ENCODE measurements at regions not wholly inside any gene's neighbourhood (a gene's known extent, or its start where the extent isn't known, plus 50 kb on each side); places are given as distances from the start of the nearest gene placed in this dataset.

DNA sequence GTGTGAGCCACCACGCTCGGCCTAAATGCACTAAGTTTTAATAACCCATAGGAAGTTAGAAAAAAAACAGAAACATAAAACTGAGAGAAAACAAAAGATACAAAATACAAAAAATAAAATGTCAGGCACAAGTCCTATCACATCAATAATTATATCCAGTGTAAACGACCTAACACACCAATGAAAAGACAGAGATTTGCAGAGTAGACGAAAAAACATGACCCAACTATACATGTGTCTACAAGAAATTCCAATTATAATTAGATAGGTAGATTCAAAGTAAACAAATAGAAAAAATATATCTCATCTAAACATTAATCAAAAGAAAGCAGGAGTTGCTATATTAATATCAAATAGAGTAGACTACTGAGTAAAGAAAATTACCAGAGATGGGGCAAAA lies 69.4 kb upstream of the NUDT4 start:
- no peak for DNase-seq (ENCODE audit: low read depth, low spot score)
- TF ChIP-seq CTCF (IDR thresholded peaks at IDR 0.05; ENCODE audit: low read depth, low read length) = no peak
- in situ Hi-C loops (cut with HindIII; ENCODE audit: low sequenced_read_pairs) = no loop called here

GRCh38 chr12:93311827-93312226 lies 65.9 kb upstream of the NUDT4 start:
- no peak overlapping the region for H3K4me3 ChIP-seq (ENCODE audit: low read depth, low read length)
- DNase-seq (ENCODE audit: low read depth, low spot score) = no peak
- in situ Hi-C loops (cut with HindIII; ENCODE audit: low sequenced_read_pairs) = no loop called here
- no peak for TF ChIP-seq CTCF (IDR thresholded peaks at IDR 0.05; ENCODE audit: low read depth, low read length)

More for the DNA sequence above, 69.4 kb upstream of the NUDT4 start:
- H3K4me3 ChIP-seq (ENCODE audit: low read depth, low read length) = no peak overlapping the region

DNA sequence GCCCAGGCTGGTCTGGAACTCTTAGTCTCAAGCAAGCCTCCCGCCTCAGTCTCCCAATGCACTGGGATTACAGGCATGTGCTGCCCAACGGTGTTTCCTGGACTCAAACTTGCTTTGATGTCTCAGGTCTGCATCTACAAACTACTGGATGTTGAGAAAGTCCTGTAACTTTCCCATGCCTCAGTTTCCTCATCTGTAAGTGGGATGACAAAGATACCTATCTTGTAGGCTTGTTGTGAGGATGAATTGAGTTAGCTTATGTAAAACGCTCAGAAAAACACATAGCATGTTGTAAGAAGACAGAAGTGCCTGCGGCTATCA lies 63.6 kb upstream of the NUDT4 start:
- in situ Hi-C loops (cut with HindIII; ENCODE audit: low sequenced_read_pairs) = no loop called here
- H3K4me3 ChIP-seq (ENCODE audit: low read depth, low read length) = no peak overlapping the region
- no peak for TF ChIP-seq CTCF (IDR thresholded peaks at IDR 0.05; ENCODE audit: low read depth, low read length)
- no peak for DNase-seq (ENCODE audit: low read depth, low spot score)

GRCh38 chr12:93315385-93315906 lies 62.3 kb upstream of the NUDT4 start:
- in situ Hi-C loops (cut with HindIII; ENCODE audit: low sequenced_read_pairs) = no loop called here
- H3K4me3 ChIP-seq (ENCODE audit: low read depth, low read length) = no peak overlapping the region
- no peak for TF ChIP-seq CTCF (IDR thresholded peaks at IDR 0.05; ENCODE audit: low read depth, low read length)
- no peak for DNase-seq (ENCODE audit: low read depth, low spot score)

DNA sequence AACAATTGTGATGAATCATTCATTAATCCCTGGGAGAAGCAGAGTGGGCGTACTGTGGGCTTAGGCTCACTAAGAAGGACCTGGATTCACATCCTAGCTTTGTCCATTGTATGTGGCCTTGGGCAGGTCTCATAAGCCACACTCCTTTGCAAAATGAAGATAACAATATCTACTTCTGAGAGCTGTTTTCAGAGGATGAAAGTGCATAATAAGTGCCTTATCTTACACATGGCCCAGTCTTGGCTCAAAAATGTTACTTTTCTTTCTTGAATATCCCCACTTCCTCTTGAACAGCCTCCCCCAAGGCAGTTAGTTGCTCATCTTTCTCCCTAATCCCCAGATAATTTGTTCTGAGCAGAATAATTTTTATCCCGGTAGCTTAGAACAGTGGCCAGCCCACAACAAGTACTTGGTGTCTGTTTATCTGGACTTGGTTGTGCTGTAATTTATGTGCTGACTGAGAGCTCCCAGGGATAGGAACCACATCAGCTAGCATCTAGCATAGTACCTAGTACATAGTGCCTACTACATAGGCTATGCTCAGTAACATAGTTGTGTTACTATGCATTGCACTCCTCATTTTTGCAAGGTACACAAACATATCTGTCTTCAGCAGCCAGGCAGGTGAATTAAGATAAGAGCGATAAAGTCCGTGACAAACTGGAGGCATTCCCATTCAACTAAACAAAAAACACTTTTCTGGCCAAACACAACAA lies 61.7 kb upstream of the NUDT4 start:
- in situ Hi-C loops (cut with HindIII; ENCODE audit: low sequenced_read_pairs) = no loop called here
- no peak for TF ChIP-seq CTCF (IDR thresholded peaks at IDR 0.05; ENCODE audit: low read depth, low read length)
- no peak for DNase-seq (ENCODE audit: low read depth, low spot score)
- H3K4me3 ChIP-seq (ENCODE audit: low read depth, low read length) = no peak overlapping the region

DNA sequence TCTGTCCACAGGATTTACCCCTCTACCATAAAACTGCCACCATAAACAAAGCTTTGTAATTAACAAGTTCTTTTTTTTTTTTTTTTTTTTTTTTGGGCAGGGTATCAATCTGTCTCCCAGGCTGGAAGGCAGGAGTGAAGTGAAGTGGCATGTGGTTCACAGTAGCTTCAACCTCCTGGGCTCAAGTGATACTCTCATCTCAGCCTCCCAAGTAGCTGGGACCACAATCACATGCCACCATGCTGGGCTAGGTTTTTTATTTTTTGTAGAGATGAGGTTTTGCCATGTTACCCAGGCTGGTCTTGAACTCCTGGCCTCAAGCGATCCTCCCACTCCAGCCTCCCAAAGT lies 61.1 kb upstream of the NUDT4 start:
- TF ChIP-seq CTCF (IDR thresholded peaks at IDR 0.05; ENCODE audit: low read depth, low read length) = no peak
- in situ Hi-C loops (cut with HindIII; ENCODE audit: low sequenced_read_pairs) = no loop called here
- H3K4me3 ChIP-seq (ENCODE audit: low read depth, low read length) = no peak overlapping the region
- no peak for DNase-seq (ENCODE audit: low read depth, low spot score)
